NT2/D1 (cell line): ENCODE measurements at regions not wholly inside any gene's neighbourhood (a gene's known extent, or its start where the extent isn't known, plus 50 kb on each side); places are given as distances from the start of the nearest gene placed in this dataset.

Experiments used
- DNase-seq: peaks from one replicate; pipeline ENCODE4 v3.0.0-alpha.2; 2011; ENCODE audit warnings: low read depth, low spot score
- H3K27me3 ChIP-seq: 2 replicates; pipeline ENCODE4 v1.6.0; 2011; ENCODE audit warnings: mild to moderate bottlenecking; ENCODE audit not compliant: insufficient read length, insufficient read depth
- H3K36me3 ChIP-seq: 2 replicates; pipeline ENCODE4 v1.6.1; 2011; ENCODE audit warnings: mild to moderate bottlenecking, low read length, mixed read lengths; ENCODE audit not compliant: insufficient read depth, insufficient read length
- H3K4me1 ChIP-seq: 2 replicates; pipeline ENCODE4 v1.5.1; 2011; ENCODE audit not compliant: insufficient read depth, insufficient read length
- H3K4me3 ChIP-seq: 2 replicates; pipeline ENCODE4 v1.5.1; 2011; ENCODE audit warnings: low read depth; ENCODE audit not compliant: insufficient read length
- H3K9ac ChIP-seq: 2 replicates; pipeline ENCODE4 v1.6.0; 2011; ENCODE audit warnings: low read depth; ENCODE audit not compliant: insufficient read length
- H3K9me3 ChIP-seq: 2 replicates; pipeline ENCODE4 v1.5.1; 2011; ENCODE audit warnings: mild to moderate bottlenecking, low read length; ENCODE audit not compliant: insufficient read depth
- SUZ12 ChIP-seq: IDR thresholded peaks from 2 replicates; pipeline ENCODE4 v1.6.1; 2011; ENCODE audit not compliant: insufficient read length, insufficient read depth; ENCODE audit errors: extremely low read depth
- YY1 ChIP-seq: IDR thresholded peaks from 2 replicates; pipeline ENCODE4 v1.6.1; 2011; ENCODE audit not compliant: insufficient read length, insufficient read depth
- ZNF274 ChIP-seq: IDR thresholded peaks from 2 replicates; pipeline ENCODE4 v1.6.1; 2011; ENCODE audit warnings: mild to moderate bottlenecking, low read depth, low read length

- TF ChIP-seq SUZ12 (no peak), YY1 (no peak), ZNF274 (no peak)
- H3K27me3 ChIP-seq = no peaks in the 10 kb centered on the region
- no peak overlapping the region for H3K9ac ChIP-seq
Observed at GRCh38 chr15:93705753-93706455, 525.5 kb upstream of the MCTP2 start.

GRCh38 chr15:93703092-93703739 lies 528.1 kb upstream of the MCTP2 start:
- no peak for DNase-seq
- Histone ChIP-seq H3K36me3 (no peaks in the 10 kb centered on the region), H3K27me3 (no peaks in the 10 kb centered on the region)

More at GRCh38 chr15:93705753-93706455, 525.5 kb upstream of the MCTP2 start:
- Histone ChIP-seq H3K9me3 (no peaks in the 10 kb centered on the region), H3K4me3 (no peak overlapping the region), H3K4me1 (no peaks in the 10 kb centered on the region), H3K36me3 (no peaks in the 10 kb centered on the region)
- no peak for DNase-seq

GRCh38 chr15:93700051-93700450 lies 531.3 kb upstream of the MCTP2 start:
- Histone ChIP-seq H3K4me1 (no peaks in the 10 kb centered on the region), H3K4me3 (no peak overlapping the region), H3K9ac (no peak overlapping the region), H3K27me3 (no peaks in the 10 kb centered on the region), H3K36me3 (no peaks in the 10 kb centered on the region), H3K9me3 (0 out of 2 replicates have a peak, but pooled peaks cover 7% of the 10 kb centered on the region)
- no peak for DNase-seq
- TF ChIP-seq YY1 (no peak), SUZ12 (no peak), ZNF274 (no peak)

More at GRCh38 chr15:93703092-93703739, 528.1 kb upstream of the MCTP2 start:
- no peaks in the 10 kb centered on the region for H3K4me1 ChIP-seq
- no peak overlapping the region for H3K4me3 ChIP-seq
- no peak for TF ChIP-seq SUZ12
- TF ChIP-seq YY1 = no peak
- TF ChIP-seq ZNF274 = no peak
- H3K9ac ChIP-seq = no peak overlapping the region
- 0 out of 2 replicates have a peak, but pooled peaks cover 3% of the 10 kb centered on the region for H3K9me3 ChIP-seq

- Histone ChIP-seq H3K9ac (no peak overlapping the region), H3K27me3 (no peaks in the 10 kb centered on the region), H3K4me1 (no peaks in the 10 kb centered on the region), H3K36me3 (no peaks in the 10 kb centered on the region), H3K9me3 (0 out of 2 replicates have a peak, but pooled peaks cover 7% of the 10 kb centered on the region), H3K4me3 (no peak overlapping the region)
- TF ChIP-seq YY1 (no peak), ZNF274 (no peak), SUZ12 (no peak)
- DNase-seq = no peak
Observed at GRCh38 chr15:93694033-93694432, 537.3 kb upstream of the MCTP2 start.

GRCh38 chr15:93683651-93684050 lies 547.7 kb upstream of the MCTP2 start:
- DNase-seq = no peak
- H3K9me3 ChIP-seq = peaks cover 26% of the 10 kb centered on the region

GRCh38 chr15:93671387-93671943 lies 559.9 kb upstream of the MCTP2 start:
- TF ChIP-seq YY1 = no peak
- TF ChIP-seq ZNF274 = no peak
- TF ChIP-seq SUZ12 = no peak
- Histone ChIP-seq H3K36me3 (no peaks in the 10 kb centered on the region), H3K4me3 (no peak overlapping the region), H3K9me3 (no peaks in the 10 kb centered on the region; the same call in 1 of the 2 replicates), H3K27me3 (no peaks in the 10 kb centered on the region), H3K4me1 (no peaks in the 10 kb centered on the region), H3K9ac (no peak overlapping the region)
- DNase-seq = no peak

More at GRCh38 chr15:93683651-93684050, 547.7 kb upstream of the MCTP2 start:
- no peaks in the 10 kb centered on the region for H3K4me1 ChIP-seq
- no peak overlapping the region for H3K9ac ChIP-seq
- TF ChIP-seq YY1 (no peak), ZNF274 (no peak), SUZ12 (no peak)
- no peaks in the 10 kb centered on the region for H3K36me3 ChIP-seq
- H3K27me3 ChIP-seq = no peaks in the 10 kb centered on the region
- no peak overlapping the region for H3K4me3 ChIP-seq

GRCh38 chr15:93670931-93671330 lies 560.4 kb upstream of the MCTP2 start:
- H3K27me3 ChIP-seq = no peaks in the 10 kb centered on the region
- no peak overlapping the region for H3K9ac ChIP-seq
- no peak for TF ChIP-seq ZNF274
- TF ChIP-seq YY1 = no peak
- no peak for TF ChIP-seq SUZ12
- no peaks in the 10 kb centered on the region for H3K36me3 ChIP-seq
- DNase-seq = no peak
- no peak overlapping the region for H3K4me3 ChIP-seq
- H3K9me3 ChIP-seq = no peaks in the 10 kb centered on the region; the same call in 1 of the 2 replicates
- no peaks in the 10 kb centered on the region for H3K4me1 ChIP-seq
